ENCODE measurements at regions not wholly inside any gene's neighbourhood (a gene's known extent, or its start where the extent isn't known, plus 50 kb on each side); places are given as distances from the start of the nearest gene placed in this dataset.
A peak's percentile ranks its signal among the peaks of the same experiment; 100 is the strongest.

DNA sequence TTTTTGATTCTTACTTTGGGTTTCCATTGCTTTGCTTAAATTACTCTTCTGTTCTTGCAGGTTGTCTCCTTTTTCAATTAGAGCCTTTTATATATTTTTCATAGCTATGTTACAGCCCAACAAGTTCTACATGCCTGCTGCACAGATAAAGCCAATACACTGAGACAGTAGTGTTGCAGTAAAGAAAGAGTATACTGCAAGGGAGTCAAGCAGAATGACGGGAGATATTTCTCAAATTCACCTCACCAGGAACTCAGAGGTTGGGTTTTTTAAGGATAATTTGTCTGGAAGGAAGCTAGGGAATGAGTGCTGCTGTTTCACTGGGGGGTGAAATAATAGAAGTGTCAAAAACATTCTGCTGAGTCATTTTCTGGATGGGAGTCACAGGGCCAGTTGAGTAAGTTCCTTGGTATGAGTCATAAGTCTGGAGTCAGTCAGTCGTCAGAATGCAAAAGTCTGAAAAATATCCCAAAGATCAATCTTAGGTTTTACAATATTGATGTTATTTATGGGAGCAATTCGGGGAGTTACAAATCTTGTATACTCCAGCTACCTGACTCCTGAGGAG is 193.0 kb upstream of the RGPD4 start:
- Mint-ChIP-seq H3K4me1 (no peaks in the 10 kb centered on the region), H3K27me3 (no peaks in the 10 kb centered on the region)

DNA sequence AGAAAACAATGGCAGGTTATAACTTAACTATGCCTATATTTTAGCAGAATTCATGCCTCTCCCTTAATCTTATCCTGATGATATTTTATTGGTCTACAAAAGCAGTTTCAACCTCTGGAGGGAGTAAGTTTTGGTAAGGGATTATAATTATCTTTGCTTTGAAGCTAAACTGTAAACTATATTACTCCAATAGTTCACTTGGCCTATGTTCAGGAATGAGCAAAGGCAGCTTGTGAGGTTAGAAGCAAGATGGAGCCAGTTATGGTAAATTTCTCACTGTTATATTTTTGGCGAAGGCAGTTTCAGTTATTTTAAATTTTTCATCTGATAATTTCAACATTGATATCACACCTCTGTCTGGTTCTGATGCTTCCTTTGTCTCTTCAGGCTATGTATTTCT is 192.5 kb upstream of the RGPD4 start:
- Mint-ChIP-seq H3K9me3 (peaks cover 8% of the 10 kb centered on the region), H3K36me3 (no peaks in the 10 kb centered on the region), H3K27me3 (no peaks in the 10 kb centered on the region), H3K4me3 (no peak overlapping the region), H3K4me1 (no peaks in the 10 kb centered on the region), H3K27ac (no peak overlapping the region)
- ATAC-seq, result no peak

More for the DNA sequence above, 193.0 kb upstream of the RGPD4 start:
- no peak overlapping the region for H3K4me3 Mint-ChIP-seq
- H3K36me3 Mint-ChIP-seq, result no peaks in the 10 kb centered on the region
- ATAC-seq, result no peak
- H3K27ac Mint-ChIP-seq, result no peak overlapping the region
- peaks cover 8% of the 10 kb centered on the region for H3K9me3 Mint-ChIP-seq

DNA sequence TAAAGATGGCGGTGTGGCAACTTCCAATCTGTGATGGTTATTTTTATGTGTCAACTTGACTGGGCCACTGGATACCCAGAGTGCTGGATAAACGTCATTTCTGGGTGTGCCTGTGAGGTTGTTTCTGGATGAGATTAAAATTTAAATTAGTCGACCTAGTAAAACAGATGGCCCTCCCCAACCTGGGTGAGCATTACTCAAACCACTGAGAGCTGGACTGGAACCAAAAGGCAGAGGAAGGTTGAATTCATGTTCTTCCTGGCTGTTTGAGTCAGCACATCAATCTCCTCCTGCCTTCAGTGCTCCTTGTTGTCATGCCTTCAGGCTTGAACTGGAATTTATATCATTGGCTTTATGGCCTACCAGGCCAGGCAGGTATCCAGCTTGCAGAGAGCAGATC is 190.8 kb upstream of the RGPD4 start:
- Mint-ChIP-seq H3K4me3 (no peak overlapping the region), H3K9me3 (peaks cover 6% of the 10 kb centered on the region), H3K27me3 (no peaks in the 10 kb centered on the region), H3K4me1 (no peaks in the 10 kb centered on the region), H3K27ac (no peak overlapping the region), H3K36me3 (no peaks in the 10 kb centered on the region)
- ATAC-seq, result no peak

DNA sequence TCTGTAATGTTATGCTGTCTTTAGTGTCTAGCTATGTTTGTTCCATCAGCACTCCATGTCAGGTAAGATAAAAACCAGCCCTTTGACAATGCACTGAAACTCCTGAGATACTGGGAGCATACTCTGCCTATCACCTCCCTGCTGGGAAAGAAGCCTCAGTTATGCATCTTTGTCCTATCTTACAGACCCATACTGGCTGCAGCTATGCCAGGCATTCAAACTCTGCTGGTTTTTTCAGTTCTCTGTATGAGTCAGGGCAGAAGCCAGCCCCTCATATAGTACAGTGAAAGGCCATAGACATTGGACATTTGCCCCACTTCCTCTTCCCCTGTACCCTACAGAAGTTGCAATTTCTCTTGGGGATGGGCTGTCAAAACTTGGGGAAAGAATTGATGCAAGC is 181.1 kb upstream of the RGPD4 start:
- ATAC-seq, result no peak
- H3K27ac Mint-ChIP-seq, result no peak overlapping the region
- no peak overlapping the region for H3K4me3 Mint-ChIP-seq
- H3K4me1 Mint-ChIP-seq, result no peaks in the 10 kb centered on the region
- H3K27me3 Mint-ChIP-seq, result no peaks in the 10 kb centered on the region
- H3K36me3 Mint-ChIP-seq, result no peaks in the 10 kb centered on the region
- H3K9me3 Mint-ChIP-seq, result peaks cover 16% of the 10 kb centered on the region

DNA sequence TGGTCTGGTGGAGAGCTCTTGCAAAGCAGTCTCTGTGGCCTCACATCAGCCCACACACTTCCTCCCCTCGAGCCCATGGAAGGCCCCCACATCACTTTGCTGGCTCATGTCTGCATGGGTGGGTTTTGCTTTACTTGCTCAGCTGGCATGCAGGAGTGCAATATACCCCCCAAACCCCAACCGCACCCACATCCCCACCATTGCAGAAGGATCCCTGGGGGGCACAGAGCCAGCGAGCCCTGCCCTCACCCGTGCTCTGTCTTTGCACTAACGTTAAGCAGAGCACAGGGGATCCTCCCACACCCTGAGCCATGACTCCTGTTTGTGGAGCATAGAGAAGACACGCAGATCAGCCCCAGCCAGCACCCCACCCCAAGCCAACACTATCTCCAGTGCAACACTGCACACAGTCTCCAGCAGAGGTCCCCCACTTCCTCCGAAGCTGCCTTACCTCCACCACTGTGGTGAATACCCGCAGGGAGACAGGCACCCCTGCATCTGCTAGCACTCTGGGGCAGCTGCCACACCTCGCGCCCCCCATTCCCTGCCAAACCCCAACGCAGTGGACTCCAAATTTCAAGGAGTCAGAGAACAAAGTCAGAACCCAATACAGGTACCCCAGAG is 177.8 kb upstream of the RGPD4 start:
- H3K9me3 Mint-ChIP-seq, result peaks cover 13% of the 10 kb centered on the region
- H3K4me1 Mint-ChIP-seq, result no peaks in the 10 kb centered on the region
- H3K36me3 Mint-ChIP-seq, result no peaks in the 10 kb centered on the region
- no peak overlapping the region for H3K4me3 Mint-ChIP-seq
- H3K27ac Mint-ChIP-seq, result no peak overlapping the region
- no peak for ATAC-seq
- H3K27me3 Mint-ChIP-seq, result no peaks in the 10 kb centered on the region

DNA sequence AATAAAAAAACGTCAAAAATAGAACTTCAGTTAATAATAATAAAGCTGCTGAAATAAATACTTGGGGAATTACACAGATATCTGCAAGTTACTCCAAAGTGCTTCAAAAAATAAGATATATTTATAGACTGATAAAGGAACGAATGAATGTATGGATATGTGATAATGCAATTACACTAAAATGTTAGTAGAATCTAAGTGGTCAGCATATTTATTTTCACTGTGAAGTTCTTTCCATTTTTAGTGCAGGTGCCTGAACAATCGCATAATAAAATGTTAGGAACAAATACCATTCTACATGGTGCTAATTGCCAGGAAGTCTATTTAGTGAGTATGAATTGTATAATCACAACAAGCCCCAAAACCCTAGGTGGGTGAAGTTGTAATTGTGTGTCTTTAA is 169.6 kb upstream of the RGPD4 start:
- ATAC-seq, result no peak
- H3K4me3 Mint-ChIP-seq, result no peak overlapping the region
- peaks cover 4% of the 10 kb centered on the region for H3K9me3 Mint-ChIP-seq
- no peaks in the 10 kb centered on the region for H3K4me1 Mint-ChIP-seq
- H3K27ac Mint-ChIP-seq, result no peak overlapping the region
- H3K27me3 Mint-ChIP-seq, result no peaks in the 10 kb centered on the region
- H3K36me3 Mint-ChIP-seq, result no peaks in the 10 kb centered on the region

DNA sequence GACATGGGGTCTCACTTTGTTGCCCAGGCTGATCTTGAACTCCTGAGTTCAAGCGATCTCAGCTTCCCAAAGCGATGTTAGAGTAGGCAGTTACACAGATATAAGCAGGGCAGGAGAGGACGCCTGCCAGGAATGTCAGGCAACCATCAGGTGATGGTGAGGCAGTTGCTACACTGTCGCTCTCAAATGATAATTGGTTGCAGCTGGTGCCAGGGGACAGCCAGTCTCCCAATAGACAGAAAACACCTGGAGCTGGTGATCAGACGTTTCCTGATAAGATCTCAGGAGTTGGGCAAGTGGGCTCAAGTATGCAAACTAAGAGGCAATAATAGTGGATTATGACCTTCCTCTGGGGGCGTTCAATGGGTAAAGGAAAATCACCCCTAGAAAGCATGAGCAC is 163.1 kb upstream of the RGPD4 start:
- Mint-ChIP-seq H3K27ac (no peak overlapping the region), H3K36me3 (no peaks in the 10 kb centered on the region), H3K9me3 (peaks cover 3% of the 10 kb centered on the region), H3K4me1 (no peaks in the 10 kb centered on the region), H3K4me3 (no peak overlapping the region), H3K27me3 (no peaks in the 10 kb centered on the region)
- ATAC-seq, result no peak

DNA sequence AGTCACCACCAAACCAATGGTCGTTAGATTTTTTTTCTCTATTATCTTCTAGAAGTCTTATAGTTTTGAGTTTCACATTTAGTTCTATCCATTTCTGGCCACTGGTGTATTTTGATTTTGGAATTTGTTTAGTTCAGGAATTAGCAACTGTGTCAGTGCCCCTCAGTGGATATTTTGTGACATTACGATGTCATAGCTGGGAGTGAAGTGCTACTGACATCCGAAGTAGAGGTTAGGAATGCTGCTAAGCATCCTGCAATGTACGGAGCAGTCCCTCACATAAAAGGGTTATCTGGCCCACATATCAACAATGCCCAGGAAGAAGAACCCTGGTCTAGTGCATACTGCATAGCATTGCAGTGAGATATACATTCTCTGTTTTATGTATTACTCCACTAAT is 157.4 kb upstream of the RGPD4 start:
- no peak overlapping the region for H3K27ac Mint-ChIP-seq
- H3K36me3 Mint-ChIP-seq, result no peaks in the 10 kb centered on the region
- no peaks in the 10 kb centered on the region for H3K27me3 Mint-ChIP-seq
- no peak overlapping the region for H3K4me3 Mint-ChIP-seq
- H3K4me1 Mint-ChIP-seq, result no peaks in the 10 kb centered on the region
- H3K9me3 Mint-ChIP-seq, result peaks cover 8% of the 10 kb centered on the region
- ATAC-seq, result no peak

DNA sequence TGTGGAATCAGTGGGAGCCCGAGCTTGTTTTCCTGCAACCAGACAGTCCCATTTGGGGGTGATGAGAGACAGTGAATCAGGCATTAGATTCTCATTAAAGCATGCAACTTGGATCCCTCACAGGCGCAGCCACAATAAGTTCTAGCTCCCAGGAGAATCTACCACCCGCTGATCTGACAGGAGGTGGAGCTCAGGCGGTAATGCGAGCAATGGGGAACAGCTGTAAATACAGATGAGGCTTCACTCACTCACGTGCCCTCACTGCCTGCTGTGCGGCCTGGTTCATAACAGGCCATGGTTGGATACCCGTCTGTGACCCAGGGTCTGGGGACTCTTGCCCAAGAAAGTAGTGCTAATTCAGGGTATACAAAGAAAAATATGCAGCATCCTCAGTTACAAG is 144.8 kb upstream of the RGPD4 start:
- H3K27ac Mint-ChIP-seq, result no peak overlapping the region
- H3K9me3 Mint-ChIP-seq, result peaks cover 3% of the 10 kb centered on the region
- no peak for ATAC-seq
- H3K36me3 Mint-ChIP-seq, result no peaks in the 10 kb centered on the region
- H3K4me1 Mint-ChIP-seq, result no peaks in the 10 kb centered on the region
- H3K27me3 Mint-ChIP-seq, result no peaks in the 10 kb centered on the region
- no peak overlapping the region for H3K4me3 Mint-ChIP-seq

DNA sequence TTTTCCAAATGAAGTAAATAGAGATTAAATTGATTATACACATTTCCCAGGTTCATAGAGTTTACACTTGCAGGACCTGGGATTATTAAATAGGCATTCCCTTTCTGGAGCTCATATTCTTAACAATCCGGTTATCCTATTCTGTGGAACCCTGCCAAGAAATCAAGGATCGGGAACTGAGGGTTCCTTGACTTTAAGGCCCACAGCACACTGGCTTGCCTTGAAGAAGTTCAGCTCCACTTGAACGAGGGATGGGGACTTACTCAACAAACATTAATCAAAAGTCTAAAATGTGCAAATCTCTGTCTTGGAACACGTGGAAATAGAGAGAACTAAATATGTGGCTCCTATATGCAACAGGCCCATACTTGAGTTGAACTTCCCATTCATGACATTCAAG is 142.3 kb upstream of the RGPD4 start:
- Mint-ChIP-seq H3K9me3 (peaks cover 3% of the 10 kb centered on the region), H3K4me3 (no peak overlapping the region), H3K27me3 (no peaks in the 10 kb centered on the region), H3K27ac (no peak overlapping the region), H3K4me1 (no peaks in the 10 kb centered on the region), H3K36me3 (no peaks in the 10 kb centered on the region)
- no peak for ATAC-seq

DNA sequence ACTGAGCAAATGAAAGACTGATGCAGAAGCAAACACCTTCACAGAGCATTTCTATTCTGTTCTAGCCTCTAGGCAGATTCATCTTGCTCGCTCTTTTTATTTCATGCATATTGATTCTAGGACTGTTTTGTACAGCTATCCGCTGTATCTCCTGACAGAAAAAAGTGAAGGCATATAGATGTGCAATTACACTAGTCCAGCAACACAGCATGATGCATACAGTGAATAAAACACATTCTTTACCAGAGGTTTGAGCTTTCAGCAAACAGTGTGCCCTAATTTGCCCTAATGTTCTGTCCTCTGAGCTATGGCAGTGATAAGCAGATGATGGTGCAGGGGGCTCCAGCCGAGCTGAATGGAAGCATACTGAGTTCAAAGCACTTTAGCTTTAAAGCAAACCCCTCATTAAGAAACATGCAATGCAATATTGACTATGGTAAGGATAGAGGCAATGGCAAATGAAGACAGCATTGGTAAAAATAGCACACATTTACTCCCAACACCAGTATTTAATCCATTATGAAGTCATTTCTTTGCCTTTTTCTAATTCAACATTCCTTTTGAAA is 141.2 kb upstream of the RGPD4 start:
- no peak overlapping the region for H3K27ac Mint-ChIP-seq
- H3K4me3 Mint-ChIP-seq, result no peak overlapping the region
- peaks cover 2% of the 10 kb centered on the region for H3K9me3 Mint-ChIP-seq
- H3K36me3 Mint-ChIP-seq, result no peaks in the 10 kb centered on the region
- H3K4me1 Mint-ChIP-seq, result no peaks in the 10 kb centered on the region
- ATAC-seq, result no peak
- no peaks in the 10 kb centered on the region for H3K27me3 Mint-ChIP-seq

DNA sequence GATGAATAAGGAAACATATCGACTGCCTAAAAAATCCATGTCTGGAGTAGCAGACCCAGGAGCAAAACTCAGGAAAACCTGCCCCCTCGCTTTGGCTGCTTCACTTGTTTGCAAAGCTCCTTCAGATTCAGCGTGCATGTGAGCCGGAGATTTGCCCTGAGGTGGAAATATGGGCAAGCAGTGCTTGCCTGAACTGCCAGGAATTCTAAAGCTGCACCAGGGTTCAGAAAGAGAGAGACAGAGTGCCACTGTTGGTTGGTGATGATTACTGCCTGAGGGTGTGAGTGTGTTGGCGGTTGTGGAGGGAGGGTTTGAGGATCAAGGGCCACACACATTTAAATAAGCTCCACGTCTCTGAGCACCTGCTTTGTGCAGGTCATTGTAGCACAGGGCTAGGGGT is 139.6 kb upstream of the RGPD4 start:
- H3K4me3 Mint-ChIP-seq, result no peak overlapping the region
- no peak for ATAC-seq
- peaks cover 4% of the 10 kb centered on the region for H3K9me3 Mint-ChIP-seq
- no peaks in the 10 kb centered on the region for H3K36me3 Mint-ChIP-seq
- H3K4me1 Mint-ChIP-seq, result no peaks in the 10 kb centered on the region
- H3K27ac Mint-ChIP-seq, result no peak overlapping the region
- H3K27me3 Mint-ChIP-seq, result no peaks in the 10 kb centered on the region

DNA sequence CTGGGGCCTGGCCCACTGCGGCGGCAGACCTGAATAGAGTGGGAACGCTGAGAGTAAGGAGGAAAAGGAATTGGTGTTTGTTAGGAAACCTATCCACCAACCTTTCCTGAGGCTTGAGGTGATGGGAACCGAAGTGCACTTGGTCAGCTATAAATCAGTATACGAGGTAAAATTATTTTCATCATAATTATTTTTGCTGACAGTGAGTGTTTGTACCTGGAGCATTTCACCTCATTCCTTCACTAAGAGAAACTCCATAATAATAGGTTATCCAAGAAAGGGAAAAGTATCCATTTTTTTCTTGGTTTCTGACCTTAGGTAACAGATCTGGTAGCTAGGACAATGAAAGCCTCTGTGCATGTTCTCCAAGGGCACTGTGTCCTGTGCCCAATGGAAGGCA is 138.6 kb upstream of the RGPD4 start:
- Mint-ChIP-seq H3K9me3 (peaks cover 4% of the 10 kb centered on the region), H3K27ac (no peak overlapping the region), H3K27me3 (no peaks in the 10 kb centered on the region), H3K36me3 (no peaks in the 10 kb centered on the region), H3K4me3 (no peak overlapping the region), H3K4me1 (no peaks in the 10 kb centered on the region)
- no peak for ATAC-seq

DNA sequence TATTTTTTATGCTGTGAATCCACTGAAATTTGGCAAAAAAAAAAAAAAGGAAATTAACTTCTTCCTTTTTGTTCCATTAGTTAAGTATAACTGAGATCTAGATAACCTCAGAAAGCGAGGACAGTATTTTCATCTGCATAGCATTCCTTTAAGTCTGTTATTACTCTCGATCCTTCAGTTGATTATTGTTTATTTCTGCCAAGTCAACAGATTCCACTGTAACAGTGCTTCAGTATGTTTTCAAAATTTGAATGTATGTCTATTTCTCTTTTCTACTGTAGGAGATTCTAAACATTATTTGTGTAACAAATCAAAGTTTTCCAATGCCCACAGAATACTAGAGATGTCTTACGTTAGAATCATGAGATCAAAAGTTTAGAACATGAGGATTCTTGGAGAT is 133.1 kb upstream of the RGPD4 start:
- no peaks in the 10 kb centered on the region for H3K36me3 Mint-ChIP-seq
- H3K27ac Mint-ChIP-seq, result no peak overlapping the region
- H3K4me1 Mint-ChIP-seq, result no peaks in the 10 kb centered on the region
- no peaks in the 10 kb centered on the region for H3K27me3 Mint-ChIP-seq
- peaks cover 8% of the 10 kb centered on the region for H3K9me3 Mint-ChIP-seq
- no peak for ATAC-seq
- no peak overlapping the region for H3K4me3 Mint-ChIP-seq

DNA sequence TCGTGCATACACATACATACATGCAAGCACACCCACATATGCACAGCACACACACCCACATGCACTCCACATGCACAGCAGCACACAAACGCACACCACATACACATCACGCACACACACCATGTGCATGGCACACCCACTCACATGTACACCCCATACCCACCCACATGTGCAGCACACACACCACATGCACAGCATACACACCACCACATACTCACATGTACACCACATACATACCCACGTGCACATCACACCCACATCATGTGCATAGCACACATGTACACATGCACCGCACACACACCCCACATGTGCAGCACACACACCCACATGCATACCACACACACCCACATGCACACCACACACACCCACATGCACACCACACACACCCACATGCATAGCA is 132.0 kb upstream of the RGPD4 start:
- no peak overlapping the region for H3K27ac Mint-ChIP-seq
- H3K4me1 Mint-ChIP-seq, result no peaks in the 10 kb centered on the region
- no peaks in the 10 kb centered on the region for H3K27me3 Mint-ChIP-seq
- peak; percentile 29 for ATAC-seq
- H3K9me3 Mint-ChIP-seq, result peaks cover 8% of the 10 kb centered on the region
- H3K4me3 Mint-ChIP-seq, result no peak overlapping the region
- H3K36me3 Mint-ChIP-seq, result no peaks in the 10 kb centered on the region

DNA sequence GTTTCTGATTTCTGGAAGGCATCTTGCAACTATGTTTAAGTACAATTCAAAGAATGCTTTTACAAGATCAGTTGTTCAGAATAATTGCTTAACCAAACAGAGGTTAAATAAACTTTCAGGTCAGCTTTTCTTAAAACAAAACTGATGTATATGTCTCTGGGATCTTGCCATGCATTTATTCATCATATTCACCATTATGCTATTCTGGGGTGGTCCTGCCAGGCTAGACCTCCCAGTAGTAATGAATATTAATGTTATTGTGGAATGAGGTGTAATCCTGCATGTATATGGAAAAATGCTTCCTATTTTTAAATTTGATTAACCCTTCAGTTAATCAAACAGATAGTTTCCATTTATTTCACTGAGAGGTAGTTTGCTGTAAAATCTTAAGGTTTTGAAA is 129.3 kb upstream of the RGPD4 start:
- Mint-ChIP-seq H3K9me3 (peaks cover 5% of the 10 kb centered on the region), H3K27ac (no peak overlapping the region), H3K36me3 (no peaks in the 10 kb centered on the region), H3K27me3 (no peaks in the 10 kb centered on the region), H3K4me1 (no peaks in the 10 kb centered on the region), H3K4me3 (no peak overlapping the region)
- no peak for ATAC-seq

All from stimulated activated memory B cell treated with anti-CD40 and anti-IgM and Interleukin-4, amounts not matched to agents 10 μg/mL and 1 μg/mL and 100 μg/mL, for 72 hours (primary cell).